Spinal cord (tissue), 9 donors: ENCODE measurements at regions not wholly inside any gene's neighbourhood (a gene's known extent, or its start where the extent isn't known, plus 50 kb on each side); places are given as distances from the start of the nearest gene placed in this dataset.
"Not testable (repeated sequence)": the region's sequence is repeated elsewhere in the genome, so short reads cannot be mapped to it uniquely, and the experiment has no call there.

ENCODE experiments used
- DNase-seq, 6 donors: peaks; one replicate each; pipeline versions ENCODE4 v3.0.0 to v3.0.0-alpha.2; 2013 to 2015; ENCODE audit warnings: low spot score in 6 of 6, low read depth in 4 of 6
- H3K27ac ChIP-seq: one replicate; pipeline ENCODE4 v1.5.1; 2013; ENCODE audit warnings: low read depth, low read length, control low read depth
- H3K27me3 ChIP-seq: one replicate; pipeline ENCODE4 v1.6.1; 2013; ENCODE audit warnings: low read length; ENCODE audit not compliant: control insufficient read depth, insufficient read depth
- H3K36me3 ChIP-seq: one replicate; pipeline ENCODE4 v1.6.1; 2013; ENCODE audit warnings: low read length; ENCODE audit not compliant: control insufficient read depth, insufficient read depth
- H3K4me1 ChIP-seq: one replicate; pipeline ENCODE4 v1.6.1; 2013; ENCODE audit warnings: low read length; ENCODE audit not compliant: control insufficient read depth, insufficient read depth
- H3K4me3 ChIP-seq: one replicate; pipeline ENCODE4 v1.5.1; 2013; ENCODE audit warnings: low read depth, low read length, control low read depth
- H3K9me3 ChIP-seq: one replicate; pipeline ENCODE4 v1.6.1; 2013; ENCODE audit warnings: low read length; ENCODE audit not compliant: control insufficient read depth, insufficient read depth
- WGBS: methylation state at CpG from one replicate; pipeline ENCODE4 v1.1.5; 2013; ENCODE audit warnings: missing lambda C conversion rate; ENCODE audit not compliant: insufficient coverage; 5-methylcytosine and 5-hydroxymethylcytosine counted together
- donor health status: healthy.

- H3K27ac ChIP-seq = no peak overlapping the region
- no peaks in the 10 kb centered on the region for H3K36me3 ChIP-seq
- H3K4me3 ChIP-seq = no peak overlapping the region
- H3K27me3 ChIP-seq = no peaks in the 10 kb centered on the region
- no peaks in the 10 kb centered on the region for H3K9me3 ChIP-seq
- DNase-seq = no peak
- no peaks in the 10 kb centered on the region for H3K4me1 ChIP-seq
These were observed 563.3 kb upstream of the ADGRB3 start for GRCh38 chr6:68071740-68072139.

- no peaks in the 10 kb centered on the region for H3K4me1 ChIP-seq
- WGBS = 46% methylated on average over 5 of the region's 5 CpGs
- H3K36me3 ChIP-seq = no peaks in the 10 kb centered on the region
- H3K27ac ChIP-seq = no peak overlapping the region
- no peak overlapping the region for H3K4me3 ChIP-seq
- no peaks in the 10 kb centered on the region for H3K27me3 ChIP-seq
- no peaks in the 10 kb centered on the region for H3K9me3 ChIP-seq
- peak in 1 of 6 donors; percentile 27 for DNase-seq
These were observed 565.0 kb upstream of the ADGRB3 start for GRCh38 chr6:68069921-68070710.

- no CpG with 5 or more reads among the region's 4 CpGs for WGBS
- Histone ChIP-seq H3K27me3 (no peaks in the 10 kb centered on the region), H3K27ac (no peak overlapping the region), H3K9me3 (peaks cover 3% of the 10 kb centered on the region), H3K4me1 (no peaks in the 10 kb centered on the region), H3K4me3 (no peak overlapping the region), H3K36me3 (no peaks in the 10 kb centered on the region)
- peak in 1 of 6 donors; percentile 44 for DNase-seq
These were observed 575.2 kb upstream of the ADGRB3 start for GRCh38 chr6:68059899-68060298.

GRCh38 chr6:68059261-68059660, 575.8 kb upstream of the ADGRB3 start:
- Histone ChIP-seq H3K27me3 (no peaks in the 10 kb centered on the region), H3K4me3 (no peak overlapping the region), H3K4me1 (no peaks in the 10 kb centered on the region), H3K27ac (no peak overlapping the region), H3K36me3 (no peaks in the 10 kb centered on the region), H3K9me3 (peaks cover 3% of the 10 kb centered on the region)
- no CpG with 5 or more reads among the region's 1 CpG for WGBS
- DNase-seq = no peak

GRCh38 chr6:68056596-68056995, 578.5 kb upstream of the ADGRB3 start:
- not testable (repeated sequence) for H3K36me3 ChIP-seq, H3K4me1 ChIP-seq

GRCh38 chr6:68054756-68055155, 580.3 kb upstream of the ADGRB3 start:
- H3K27ac ChIP-seq = no peak overlapping the region
- H3K27me3 ChIP-seq = no peaks in the 10 kb centered on the region
- DNase-seq = peak in 1 of 6 donors; percentile 47
- WGBS = no CpG with 5 or more reads among the region's 1 CpG
- no peaks in the 10 kb centered on the region for H3K36me3 ChIP-seq
- H3K9me3 ChIP-seq = peaks cover 3% of the 10 kb centered on the region
- no peak overlapping the region for H3K4me3 ChIP-seq
- no peaks in the 10 kb centered on the region for H3K4me1 ChIP-seq

More at GRCh38 chr6:68056596-68056995, 578.5 kb upstream of the ADGRB3 start:
- not testable (repeated sequence) for H3K27ac ChIP-seq, DNase-seq, H3K4me3 ChIP-seq, H3K9me3 ChIP-seq, H3K27me3 ChIP-seq
- no CpG with 5 or more reads among the region's 1 CpG for WGBS

GRCh38 chr6:68053805-68054373, 581.2 kb upstream of the ADGRB3 start:
- Histone ChIP-seq H3K9me3 (peaks cover 3% of the 10 kb centered on the region), H3K4me3 (no peak overlapping the region), H3K27ac (no peak overlapping the region), H3K4me1 (no peaks in the 10 kb centered on the region), H3K36me3 (no peaks in the 10 kb centered on the region), H3K27me3 (no peaks in the 10 kb centered on the region)
- DNase-seq = no peak
- WGBS = 79% methylated on average over 2 of the region's 4 CpGs

- no peaks in the 10 kb centered on the region for H3K36me3 ChIP-seq
These were observed 582.8 kb upstream of the ADGRB3 start for GRCh38 chr6:68052234-68052633.

GRCh38 chr6:68049562-68049961, 585.5 kb upstream of the ADGRB3 start:
- no peaks in the 10 kb centered on the region for H3K4me1 ChIP-seq
- no peaks in the 10 kb centered on the region for H3K27me3 ChIP-seq
- WGBS = no CpG with 5 or more reads among the region's 5 CpGs
- no peaks in the 10 kb centered on the region for H3K36me3 ChIP-seq
- no peak overlapping the region for H3K27ac ChIP-seq
- H3K4me3 ChIP-seq = no peak overlapping the region
- no peak for DNase-seq
- H3K9me3 ChIP-seq = no peaks in the 10 kb centered on the region

More at GRCh38 chr6:68052234-68052633, 582.8 kb upstream of the ADGRB3 start:
- peaks cover 3% of the 10 kb centered on the region for H3K9me3 ChIP-seq
- DNase-seq = no peak
- H3K4me1 ChIP-seq = no peaks in the 10 kb centered on the region
- no peak overlapping the region for H3K27ac ChIP-seq
- no peaks in the 10 kb centered on the region for H3K27me3 ChIP-seq
- no peak overlapping the region for H3K4me3 ChIP-seq

- Histone ChIP-seq H3K36me3 (no peaks in the 10 kb centered on the region), H3K9me3 (no peaks in the 10 kb centered on the region), H3K27ac (no peak overlapping the region), H3K4me3 (no peak overlapping the region), H3K27me3 (no peaks in the 10 kb centered on the region), H3K4me1 (no peaks in the 10 kb centered on the region)
- whole genome bisulfite sequencing = no CpG with 5 or more reads among the region's 1 CpG
- no peak for DNase-seq
These were observed 588.3 kb upstream of the ADGRB3 start for GRCh38 chr6:68046756-68047155.
